ENCODE measurements at regions not wholly inside any gene's neighbourhood (a gene's known extent, or its start where the extent isn't known, plus 50 kb on each side); places are given as distances from the start of the nearest gene placed in this dataset.

- DNase-seq (no peak), ATAC-seq (ENCODE audit: insufficient read depth, low read depth) (no peak)
- no peak overlapping the region for H3K4me2 ChIP-seq (ENCODE audit: insufficient read depth, low read length)
- no peaks in the 10 kb centered on the region for H3K27me3 ChIP-seq (ENCODE audit: insufficient read depth, low read length, poor library complexity)
- TF ChIP-seq CTCF (IDR thresholded peaks at IDR 0.05; ENCODE audit: borderline replicate concordance, extremely low read depth, low read length, poor library complexity, severe bottlenecking), result no peak
- no peaks in the 10 kb centered on the region for H3K9me3 ChIP-seq (ENCODE audit: insufficient read depth, low read length, severe bottlenecking)
- no peak overlapping the region for H2AFZ ChIP-seq (ENCODE audit: low read depth, low read length)
- H3K27ac ChIP-seq (ENCODE audit: low read length), result no peak overlapping the region
- H3K36me3 ChIP-seq (ENCODE audit: insufficient read depth, low read length), result no peaks in the 10 kb centered on the region
- H3K4me3 ChIP-seq (ENCODE audit: low read depth in 1 of 2, low read length in 2 of 2), result no peak overlapping the region
- H4K20me1 ChIP-seq (ENCODE audit: insufficient read depth, low read length), result no peaks in the 10 kb centered on the region
- no peaks in the 10 kb centered on the region for H3K79me2 ChIP-seq (ENCODE audit: insufficient read depth, low read length)
- H3K9ac ChIP-seq (ENCODE audit: low read depth, low read length), result no peak overlapping the region
- H3K4me1 ChIP-seq (ENCODE audit: insufficient read depth, low read length), result no peaks in the 10 kb centered on the region
Observed at GRCh38 chr2:39545957-39546356, 108.9 kb upstream of the MAP4K3 start.

- DNase-seq (no peak), ATAC-seq (ENCODE audit: insufficient read depth, low read depth) (no peak)
- no peaks in the 10 kb centered on the region for H4K20me1 ChIP-seq (ENCODE audit: insufficient read depth, low read length)
- no peaks in the 10 kb centered on the region for H3K9me3 ChIP-seq (ENCODE audit: insufficient read depth, low read length, severe bottlenecking)
- no peak overlapping the region for H3K4me2 ChIP-seq (ENCODE audit: insufficient read depth, low read length)
- no peak overlapping the region for H2AFZ ChIP-seq (ENCODE audit: low read depth, low read length)
- no peaks in the 10 kb centered on the region for H3K79me2 ChIP-seq (ENCODE audit: insufficient read depth, low read length)
- H3K9ac ChIP-seq (ENCODE audit: low read depth, low read length), result no peak overlapping the region
- no peaks in the 10 kb centered on the region for H3K36me3 ChIP-seq (ENCODE audit: insufficient read depth, low read length)
- no peak overlapping the region for H3K27ac ChIP-seq (ENCODE audit: low read length)
- TF ChIP-seq EZH2 (IDR thresholded peaks at IDR 0.05; ENCODE audit: borderline replicate concordance, low read depth, low read length, severe bottlenecking) (no peak), CTCF (IDR thresholded peaks at IDR 0.05; ENCODE audit: borderline replicate concordance, extremely low read depth, low read length, poor library complexity, severe bottlenecking) (no peak)
- no peaks in the 10 kb centered on the region for H3K4me1 ChIP-seq (ENCODE audit: insufficient read depth, low read length)
- no peaks in the 10 kb centered on the region for H3K27me3 ChIP-seq (ENCODE audit: insufficient read depth, low read length, poor library complexity)
- H3K4me3 ChIP-seq (ENCODE audit: low read depth in 1 of 2, low read length in 2 of 2), result no peak overlapping the region
Observed at GRCh38 chr2:39546409-39546808, 109.3 kb upstream of the MAP4K3 start.

GRCh38 chr2:39546937-39547336 is 109.9 kb upstream of the MAP4K3 start:
- no peak for TF ChIP-seq EZH2 (IDR thresholded peaks at IDR 0.05; ENCODE audit: borderline replicate concordance, low read depth, low read length, severe bottlenecking)
- no peak for TF ChIP-seq CTCF (IDR thresholded peaks at IDR 0.05; ENCODE audit: borderline replicate concordance, extremely low read depth, low read length, poor library complexity, severe bottlenecking)
- Histone ChIP-seq H3K9me3 (ENCODE audit: insufficient read depth, low read length, severe bottlenecking) (no peaks in the 10 kb centered on the region), H3K4me2 (ENCODE audit: insufficient read depth, low read length) (no peak overlapping the region), H3K79me2 (ENCODE audit: insufficient read depth, low read length) (no peaks in the 10 kb centered on the region), H3K4me1 (ENCODE audit: insufficient read depth, low read length) (no peaks in the 10 kb centered on the region), H3K27me3 (ENCODE audit: insufficient read depth, low read length, poor library complexity) (no peaks in the 10 kb centered on the region), H4K20me1 (ENCODE audit: insufficient read depth, low read length) (no peaks in the 10 kb centered on the region), H3K36me3 (ENCODE audit: insufficient read depth, low read length) (no peaks in the 10 kb centered on the region), H3K4me3 (ENCODE audit: low read depth in 1 of 2, low read length in 2 of 2) (no peak overlapping the region), H3K27ac (ENCODE audit: low read length) (no peak overlapping the region), H2AFZ (ENCODE audit: low read depth, low read length) (no peak overlapping the region), H3K9ac (ENCODE audit: low read depth, low read length) (no peak overlapping the region)
- DNase-seq, result no peak
- ATAC-seq (ENCODE audit: insufficient read depth, low read depth), result no peak

All from DND-41 (cell line).